ENCODE measurements at regions not wholly inside any gene's neighbourhood (a gene's known extent, or its start where the extent isn't known, plus 50 kb on each side); places are given as distances from the start of the nearest gene placed in this dataset.

- H3K27ac ChIP-seq (ENCODE audit: low read depth, low read length, poor library complexity, severe bottlenecking), result no peak overlapping the region
- H3K79me2 ChIP-seq (ENCODE audit: insufficient read depth, low read length), result no peaks in the 10 kb centered on the region
- no peak overlapping the region for H3K4me3 ChIP-seq (ENCODE audit: low read depth, low read length, poor library complexity, severe bottlenecking)
- H3K36me3 ChIP-seq (ENCODE audit: insufficient read depth, low read length), result no peaks in the 10 kb centered on the region
- H3K4me2 ChIP-seq (ENCODE audit: low read length), result no peak overlapping the region
- no peaks in the 10 kb centered on the region for H3F3A ChIP-seq (ENCODE audit: insufficient read depth, low read length)
- H4K20me1 ChIP-seq (ENCODE audit: insufficient read depth, low read length), result no peaks in the 10 kb centered on the region
- TF ChIP-seq EZH2 (IDR thresholded peaks at IDR 0.05; ENCODE audit: borderline replicate concordance, low read length) (no peak), CTCF (IDR thresholded peaks at IDR 0.05; ENCODE audit: low read length) (no peak)
- H3K4me1 ChIP-seq (ENCODE audit: insufficient read depth, low read length, severe bottlenecking), result no peaks in the 10 kb centered on the region
- no peaks in the 10 kb centered on the region for H3K9me3 ChIP-seq (ENCODE audit: low read length)
- no peak overlapping the region for H2AFZ ChIP-seq (ENCODE audit: low read length)
- H3K9ac ChIP-seq (ENCODE audit: low read length), result no peak overlapping the region
- no peaks in the 10 kb centered on the region for H3K9me2 ChIP-seq (ENCODE audit: low read depth, low read length)
- no peaks in the 10 kb centered on the region for H3K27me3 ChIP-seq (ENCODE audit: insufficient read depth, low read length)
These were observed 97.3 kb downstream of the CENPW start for GRCh38 chr6:126437205-126437604.

GRCh38 chr6:126439040-126439439 lies 99.1 kb downstream of the CENPW start:
- Histone ChIP-seq H3K4me3 (ENCODE audit: low read depth, low read length, poor library complexity, severe bottlenecking) (no peak overlapping the region), H3K4me2 (ENCODE audit: low read length) (no peak overlapping the region), H3K27ac (ENCODE audit: low read depth, low read length, poor library complexity, severe bottlenecking) (no peak overlapping the region), H3K9me2 (ENCODE audit: low read depth, low read length) (no peaks in the 10 kb centered on the region), H3K36me3 (ENCODE audit: insufficient read depth, low read length) (no peaks in the 10 kb centered on the region), H3K4me1 (ENCODE audit: insufficient read depth, low read length, severe bottlenecking) (no peaks in the 10 kb centered on the region), H3K27me3 (ENCODE audit: insufficient read depth, low read length) (no peaks in the 10 kb centered on the region), H3K9me3 (ENCODE audit: low read length) (no peaks in the 10 kb centered on the region), H3K79me2 (ENCODE audit: insufficient read depth, low read length) (no peaks in the 10 kb centered on the region), H2AFZ (ENCODE audit: low read length) (no peak overlapping the region), H3K9ac (ENCODE audit: low read length) (no peak overlapping the region), H3F3A (ENCODE audit: insufficient read depth, low read length) (no peaks in the 10 kb centered on the region), H4K20me1 (ENCODE audit: insufficient read depth, low read length) (no peaks in the 10 kb centered on the region)
- TF ChIP-seq CTCF (IDR thresholded peaks at IDR 0.05; ENCODE audit: low read length) (no peak), EZH2 (IDR thresholded peaks at IDR 0.05; ENCODE audit: borderline replicate concordance, low read length) (no peak)

GRCh38 chr6:126440923-126441322 lies 101.0 kb downstream of the CENPW start:
- Histone ChIP-seq H3K4me1 (ENCODE audit: insufficient read depth, low read length, severe bottlenecking) (no peaks in the 10 kb centered on the region), H3K36me3 (ENCODE audit: insufficient read depth, low read length) (no peaks in the 10 kb centered on the region), H3K79me2 (ENCODE audit: insufficient read depth, low read length) (no peaks in the 10 kb centered on the region), H3K27me3 (ENCODE audit: insufficient read depth, low read length) (no peaks in the 10 kb centered on the region), H3F3A (ENCODE audit: insufficient read depth, low read length) (no peaks in the 10 kb centered on the region), H4K20me1 (ENCODE audit: insufficient read depth, low read length) (no peaks in the 10 kb centered on the region), H3K4me2 (ENCODE audit: low read length) (no peak overlapping the region), H2AFZ (ENCODE audit: low read length) (no peak overlapping the region), H3K9ac (ENCODE audit: low read length) (no peak overlapping the region), H3K9me3 (ENCODE audit: low read length) (no peaks in the 10 kb centered on the region), H3K27ac (ENCODE audit: low read depth, low read length, poor library complexity, severe bottlenecking) (no peak overlapping the region), H3K9me2 (ENCODE audit: low read depth, low read length) (no peaks in the 10 kb centered on the region), H3K4me3 (ENCODE audit: low read depth, low read length, poor library complexity, severe bottlenecking) (no peak overlapping the region)
- TF ChIP-seq EZH2 (IDR thresholded peaks at IDR 0.05; ENCODE audit: borderline replicate concordance, low read length) (no peak), CTCF (IDR thresholded peaks at IDR 0.05; ENCODE audit: low read length) (no peak)

Data from OCI-LY1 (cell line).